ENCODE measurements at regions not wholly inside any gene's neighbourhood (a gene's known extent, or its start where the extent isn't known, plus 50 kb on each side); places are given as distances from the start of the nearest gene placed in this dataset.

GRCh38 chr12:23055004-23055403 is 430.0 kb downstream of the ETNK1 start:
- in situ Hi-C loops (cut with MboI; ENCODE audit: low sequenced_read_pairs): no loop called here

GRCh38 chr12:23057571-23057970 is 432.6 kb downstream of the ETNK1 start:
- in situ Hi-C loops (cut with MboI; ENCODE audit: low sequenced_read_pairs): no loop called here

- in situ Hi-C loops (cut with MboI; ENCODE audit: low sequenced_read_pairs): no loop called here
Measured at GRCh38 chr12:23060161-23060560, 435.2 kb downstream of the ETNK1 start.

GRCh38 chr12:23063206-23063605 is 438.2 kb downstream of the ETNK1 start:
- in situ Hi-C loops (cut with MboI; ENCODE audit: low sequenced_read_pairs): no loop called here

- in situ Hi-C loops (cut with MboI; ENCODE audit: low sequenced_read_pairs): no loop called here
Measured at GRCh38 chr12:23066095-23066494, 441.1 kb downstream of the ETNK1 start.

GRCh38 chr12:23083267-23083666 is 458.3 kb downstream of the ETNK1 start:
- in situ Hi-C loops (cut with MboI; ENCODE audit: low sequenced_read_pairs): no loop called here

GRCh38 chr12:23084236-23084995 is 459.4 kb downstream of the ETNK1 start:
- in situ Hi-C loops (cut with MboI; ENCODE audit: low sequenced_read_pairs): no loop called here

GRCh38 chr12:23088594-23088993 is 463.6 kb downstream of the ETNK1 start:
- in situ Hi-C loops (cut with MboI; ENCODE audit: low sequenced_read_pairs): no loop called here

GRCh38 chr12:23093488-23093887 is 468.5 kb downstream of the ETNK1 start:
- in situ Hi-C loops (cut with MboI; ENCODE audit: low sequenced_read_pairs): no loop called here

GRCh38 chr12:23096321-23096720 is 471.4 kb downstream of the ETNK1 start:
- in situ Hi-C loops (cut with MboI; ENCODE audit: low sequenced_read_pairs): no loop called here

GRCh38 chr12:23098110-23098509 is 473.1 kb downstream of the ETNK1 start:
- in situ Hi-C loops (cut with MboI; ENCODE audit: low sequenced_read_pairs): no loop called here

- in situ Hi-C loops (cut with MboI; ENCODE audit: low sequenced_read_pairs): no loop called here
Measured at GRCh38 chr12:23098517-23098916, 473.5 kb downstream of the ETNK1 start.

GRCh38 chr12:23099104-23099503 is 474.1 kb downstream of the ETNK1 start:
- in situ Hi-C loops (cut with MboI; ENCODE audit: low sequenced_read_pairs): no loop called here

- in situ Hi-C loops (cut with MboI; ENCODE audit: low sequenced_read_pairs): no loop called here
Measured at GRCh38 chr12:23099604-23100003, 474.6 kb downstream of the ETNK1 start.

- in situ Hi-C loops (cut with MboI; ENCODE audit: low sequenced_read_pairs): no loop called here
Measured at GRCh38 chr12:23108957-23109356, 484.0 kb downstream of the ETNK1 start.

- in situ Hi-C loops (cut with MboI; ENCODE audit: low sequenced_read_pairs): no loop called here
Measured at GRCh38 chr12:23113781-23114180, 488.8 kb downstream of the ETNK1 start.

- in situ Hi-C loops (cut with MboI; ENCODE audit: low sequenced_read_pairs): no loop called here
Measured at GRCh38 chr12:23115984-23116383, 491.0 kb downstream of the ETNK1 start.

- in situ Hi-C loops (cut with MboI; ENCODE audit: low sequenced_read_pairs): no loop called here
Measured at GRCh38 chr12:23126794-23127193, 501.8 kb downstream of the ETNK1 start.

- in situ Hi-C loops (cut with MboI; ENCODE audit: low sequenced_read_pairs): no loop called here
Measured at GRCh38 chr12:23127701-23128100, 502.7 kb downstream of the ETNK1 start.

GRCh38 chr12:23128462-23128861 is 503.5 kb downstream of the ETNK1 start:
- in situ Hi-C loops (cut with MboI; ENCODE audit: low sequenced_read_pairs): no loop called here

GRCh38 chr12:23132357-23132756 is 507.4 kb downstream of the ETNK1 start:
- in situ Hi-C loops (cut with MboI; ENCODE audit: low sequenced_read_pairs): no loop called here

GRCh38 chr12:23133471-23133870 is 508.5 kb downstream of the ETNK1 start:
- in situ Hi-C loops (cut with MboI; ENCODE audit: low sequenced_read_pairs): no loop called here

GRCh38 chr12:23139026-23139425 is 514.1 kb downstream of the ETNK1 start:
- in situ Hi-C loops (cut with MboI; ENCODE audit: low sequenced_read_pairs): no loop called here

All from HL-60/S4 (cell line).